Lower lobe of right lung (tissue), 2 donors: ENCODE measurements at regions not wholly inside any gene's neighbourhood (a gene's known extent, or its start where the extent isn't known, plus 50 kb on each side); places are given as distances from the start of the nearest gene placed in this dataset.
A peak's percentile ranks its signal among the peaks of the same experiment; 100 is the strongest.
"Not testable (repeated sequence)": the region's sequence is repeated elsewhere in the genome, so short reads cannot be mapped to it uniquely, and the experiment has no call there.

Experiments used
- ATAC-seq, 2 donors: fragments of 200-7000 bp; cut with Tn5 transposase; one replicate each; pipeline ENCODE4 v1.9.1; 2020 to 2022; ENCODE audit warnings: mild to moderate bottlenecking in 2 of 2, moderate library complexity in 2 of 2
- DNase-seq: peaks from one replicate; pipeline ENCODE4 v3.0.0-alpha.2; 2020
- H3K27ac ChIP-seq: fragments of 200-600 bp; one replicate; pipeline ENCODE4 v1.8.0; 2022
- H3K27me3 ChIP-seq: fragments of 200-600 bp; one replicate; pipeline ENCODE4 v1.8.0; 2022; ENCODE audit warnings: low read depth
- H3K36me3 ChIP-seq: fragments of 200-600 bp; one replicate; pipeline ENCODE4 v1.8.0; 2022; ENCODE audit warnings: mild to moderate bottlenecking
- H3K4me1 ChIP-seq: fragments of 200-600 bp; one replicate; pipeline ENCODE4 v1.8.0; 2022
- H3K4me3 ChIP-seq: fragments of 200-600 bp; one replicate; pipeline ENCODE4 v1.8.0; 2022; ENCODE audit warnings: mild to moderate bottlenecking
- H3K9me3 ChIP-seq: fragments of 200-600 bp; one replicate; pipeline ENCODE4 v1.8.0; 2022
- intact Hi-C: fragments of 100-400 bp; cut with DNase I; formaldehyde crosslinking; loops from one replicate; pipeline ENCODE4 v1.11.0; 2022
- TF ChIP-seq, protein P1 (sequence below): fragments of 200-600 bp; IDR thresholded peaks from one replicate; pipeline ENCODE4 v1.8.0; 2022; ENCODE audit warnings: antibody characterized with exemption, mild to moderate bottlenecking
- donor health status: DM: no; HTN: yes; CAD: no; lungs with severe emphysema.

GRCh38 chr6:60991427-60992028, 1294.5 kb downstream of the KHDRBS2 start:
- no peaks in the 10 kb centered on the region for H3K27me3 ChIP-seq
- H3K27ac ChIP-seq = no peak overlapping the region
- intact Hi-C loops = no loop called here
- no peak for DNase-seq
- TF ChIP-seq, protein P1, sequence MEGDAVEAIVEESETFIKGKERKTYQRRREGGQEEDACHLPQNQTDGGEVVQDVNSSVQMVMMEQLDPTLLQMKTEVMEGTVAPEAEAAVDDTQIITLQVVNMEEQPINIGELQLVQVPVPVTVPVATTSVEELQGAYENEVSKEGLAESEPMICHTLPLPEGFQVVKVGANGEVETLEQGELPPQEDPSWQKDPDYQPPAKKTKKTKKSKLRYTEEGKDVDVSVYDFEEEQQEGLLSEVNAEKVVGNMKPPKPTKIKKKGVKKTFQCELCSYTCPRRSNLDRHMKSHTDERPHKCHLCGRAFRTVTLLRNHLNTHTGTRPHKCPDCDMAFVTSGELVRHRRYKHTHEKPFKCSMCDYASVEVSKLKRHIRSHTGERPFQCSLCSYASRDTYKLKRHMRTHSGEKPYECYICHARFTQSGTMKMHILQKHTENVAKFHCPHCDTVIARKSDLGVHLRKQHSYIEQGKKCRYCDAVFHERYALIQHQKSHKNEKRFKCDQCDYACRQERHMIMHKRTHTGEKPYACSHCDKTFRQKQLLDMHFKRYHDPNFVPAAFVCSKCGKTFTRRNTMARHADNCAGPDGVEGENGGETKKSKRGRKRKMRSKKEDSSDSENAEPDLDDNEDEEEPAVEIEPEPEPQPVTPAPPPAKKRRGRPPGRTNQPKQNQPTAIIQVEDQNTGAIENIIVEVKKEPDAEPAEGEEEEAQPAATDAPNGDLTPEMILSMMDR = no peak
- H3K9me3 ChIP-seq = no peaks in the 10 kb centered on the region
- ATAC-seq = peak in 1 of 2 donors; percentile 34
- H3K4me1 ChIP-seq = no peaks in the 10 kb centered on the region
- H3K36me3 ChIP-seq = no peaks in the 10 kb centered on the region
- no peak overlapping the region for H3K4me3 ChIP-seq

- ATAC-seq (no peak), DNase-seq (no peak)
- Histone ChIP-seq H3K9me3 (no peaks in the 10 kb centered on the region), H3K4me1 (no peaks in the 10 kb centered on the region), H3K4me3 (no peak overlapping the region), H3K36me3 (no peaks in the 10 kb centered on the region), H3K27ac (no peak overlapping the region), H3K27me3 (no peaks in the 10 kb centered on the region)
- intact Hi-C loops = no loop called here
- TF ChIP-seq, protein P1 = no peak
These were observed 1333.5 kb downstream of the KHDRBS2 start for GRCh38 chr6:60952500-60952899.

GRCh38 chr6:60950221-60950923, 1335.7 kb downstream of the KHDRBS2 start:
- H3K27ac ChIP-seq, H3K9me3 ChIP-seq, ATAC-seq, H3K27me3 ChIP-seq, H3K4me1 ChIP-seq, intact Hi-C loops, H3K4me3 ChIP-seq, H3K36me3 ChIP-seq, DNase-seq: not testable (repeated sequence)

GRCh38 chr6:60947416-60947815, 1338.6 kb downstream of the KHDRBS2 start:
- DNase-seq, H3K27ac ChIP-seq, H3K36me3 ChIP-seq, H3K27me3 ChIP-seq, H3K4me1 ChIP-seq, H3K4me3 ChIP-seq, intact Hi-C loops, ATAC-seq, H3K9me3 ChIP-seq: not testable (repeated sequence)

DNA sequence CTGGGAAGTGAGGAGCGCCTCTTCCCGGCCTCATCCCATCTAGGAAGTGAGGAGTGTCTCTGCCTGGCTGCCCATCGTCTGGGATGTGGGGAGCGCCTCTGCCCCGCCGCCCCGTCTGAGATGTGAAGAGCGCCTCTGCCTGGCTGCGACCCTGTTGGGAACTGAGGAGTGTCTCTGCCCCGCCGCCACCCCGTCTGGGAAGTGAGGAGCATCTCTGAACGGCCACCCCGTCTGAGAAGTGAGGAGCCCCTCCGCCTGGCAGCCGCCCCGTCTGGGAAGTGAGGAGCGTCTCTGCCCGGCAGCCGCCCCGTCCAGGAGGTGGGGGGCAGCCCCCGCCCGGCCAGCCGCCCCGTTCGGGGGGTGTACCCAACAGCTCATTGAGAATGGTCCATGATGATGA, 1341.2 kb downstream of the KHDRBS2 start:
- H3K4me1 ChIP-seq, intact Hi-C loops, H3K27me3 ChIP-seq, H3K27ac ChIP-seq, H3K4me3 ChIP-seq, ATAC-seq, H3K36me3 ChIP-seq, DNase-seq, H3K9me3 ChIP-seq: not testable (repeated sequence)

DNA sequence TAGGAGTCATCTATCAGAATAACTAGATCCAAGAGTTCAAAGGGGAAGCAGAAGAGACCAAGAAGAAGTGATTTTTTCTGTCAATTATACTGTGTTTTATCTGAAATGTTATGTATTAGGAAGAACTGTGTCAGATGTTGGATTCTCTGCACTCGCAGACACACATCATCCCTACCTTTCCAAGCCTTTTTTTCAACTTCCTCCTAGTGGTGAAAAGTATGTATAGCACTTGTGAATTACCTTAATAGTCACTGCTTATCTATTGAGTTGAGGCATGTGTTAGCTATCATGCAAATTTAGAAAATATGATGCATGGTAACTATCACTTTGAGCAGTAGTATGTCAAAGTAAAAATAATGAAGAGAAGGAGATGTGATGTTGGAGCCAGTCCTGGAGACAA, 1350.1 kb downstream of the KHDRBS2 start:
- ATAC-seq = peak in 1 of 2 donors; percentile 47
- H3K27ac ChIP-seq, H3K4me1 ChIP-seq, H3K36me3 ChIP-seq, intact Hi-C loops, H3K4me3 ChIP-seq, DNase-seq, H3K9me3 ChIP-seq, H3K27me3 ChIP-seq: not testable (repeated sequence)

DNA sequence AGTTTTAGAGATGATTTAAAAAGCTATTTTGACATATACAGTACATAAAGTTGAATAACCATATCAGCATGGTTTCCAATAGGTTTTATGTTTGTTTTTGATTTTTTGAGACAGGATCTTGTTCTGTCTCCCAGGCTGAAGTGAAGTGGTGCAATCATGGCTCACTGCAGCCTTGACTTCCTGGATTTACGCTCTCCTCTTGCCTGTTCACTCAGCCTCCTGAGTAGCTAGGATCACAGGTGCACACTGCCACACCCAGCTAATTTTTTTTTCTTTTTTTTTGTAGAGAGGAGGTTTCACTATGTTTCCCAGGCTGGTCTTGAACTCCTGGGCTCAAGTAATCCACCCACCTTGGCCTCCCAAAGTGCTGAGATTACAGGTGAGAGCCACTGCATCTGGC, 1366.4 kb downstream of the KHDRBS2 start:
- peak in 1 of 2 donors; percentile 68 for ATAC-seq
- H3K27ac ChIP-seq, intact Hi-C loops, H3K4me1 ChIP-seq, H3K9me3 ChIP-seq, H3K4me3 ChIP-seq, DNase-seq, H3K27me3 ChIP-seq, H3K36me3 ChIP-seq: not testable (repeated sequence)

GRCh38 chr6:60903860-60904259, 1382.2 kb downstream of the KHDRBS2 start:
- H3K9me3 ChIP-seq, ATAC-seq, DNase-seq, H3K27ac ChIP-seq, H3K4me1 ChIP-seq, H3K27me3 ChIP-seq, intact Hi-C loops, H3K4me3 ChIP-seq, H3K36me3 ChIP-seq: not testable (repeated sequence)

DNA sequence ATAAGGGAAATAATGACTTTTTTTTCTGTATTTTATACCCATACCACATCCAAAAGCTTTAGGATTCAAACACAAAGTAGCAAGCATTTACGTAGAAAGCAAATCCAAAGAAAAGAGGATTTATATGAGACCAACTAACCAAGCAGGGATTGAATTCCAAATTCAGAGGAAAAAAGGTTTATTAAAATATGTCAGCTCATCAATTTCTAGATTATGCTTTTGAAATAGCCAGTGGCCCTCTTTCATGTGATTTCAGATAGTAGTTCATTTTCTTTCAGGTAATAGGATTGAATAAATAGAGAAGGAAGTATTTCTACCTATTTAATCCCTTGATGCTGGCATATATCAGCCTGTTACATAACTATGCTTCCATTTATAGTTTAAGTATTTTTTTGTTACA, 1392.7 kb downstream of the KHDRBS2 start:
- H3K36me3 ChIP-seq, H3K9me3 ChIP-seq, H3K27me3 ChIP-seq, intact Hi-C loops, H3K4me3 ChIP-seq, ATAC-seq, H3K27ac ChIP-seq, DNase-seq, H3K4me1 ChIP-seq: not testable (repeated sequence)
